ENCODE measurements at regions not wholly inside any gene's neighbourhood (a gene's known extent, or its start where the extent isn't known, plus 50 kb on each side); places are given as distances from the start of the nearest gene placed in this dataset.

DNA sequence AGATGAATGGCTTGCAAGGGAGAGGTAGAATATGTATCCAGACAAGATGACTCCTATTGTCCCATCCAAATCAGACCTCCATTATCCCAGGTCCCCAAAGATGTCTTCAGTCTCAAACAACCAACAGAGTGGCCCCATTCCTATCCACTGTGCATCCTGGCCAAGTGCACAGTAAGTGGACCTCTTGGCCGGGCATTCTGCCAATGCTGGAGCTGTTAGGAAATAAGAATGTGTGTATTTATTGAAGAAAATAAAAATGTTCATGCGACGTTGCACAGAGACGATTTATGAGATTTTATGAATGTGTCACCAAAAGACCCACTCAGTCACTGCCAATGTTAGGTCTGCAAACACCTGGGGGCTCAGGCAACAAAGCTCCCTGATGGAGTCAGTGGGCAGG, 196.0 kb downstream of the MAFB start:
- Histone ChIP-seq H3K27ac (no peak overlapping the region), H3K79me2 (no peaks in the 10 kb centered on the region), H3K4me3 (no peak overlapping the region), H3K4me1 (ENCODE audit: insufficient read depth) (no peaks in the 10 kb centered on the region), H2AFZ (no peak overlapping the region), H3K9me3 (ENCODE audit: low read depth) (no peaks in the 10 kb centered on the region), H4K20me1 (ENCODE audit: insufficient read depth, poor library complexity, severe bottlenecking) (no peaks in the 10 kb centered on the region), H3K9me2 (replicated peaks; ENCODE audit: insufficient read depth) (no peaks in the 10 kb centered on the region), H3K4me2 (no peak overlapping the region), H3K36me3 (replicated peaks; ENCODE audit: insufficient read depth, low read depth) (no peaks in the 10 kb centered on the region), H3K27me3 (no peaks in the 10 kb centered on the region)
- peak; percentile 30 for DNase-seq (ENCODE audit: low spot score)
- no peak for TF ChIP-seq EZH2 (IDR thresholded peaks at IDR 0.05; ENCODE audit: borderline replicate concordance)
- no peak for TF ChIP-seq EZH2phosphoT487 (IDR thresholded peaks at IDR 0.05; ENCODE audit: low read depth, severe bottlenecking, unreplicated experiment)
- TF ChIP-seq, protein P1, sequence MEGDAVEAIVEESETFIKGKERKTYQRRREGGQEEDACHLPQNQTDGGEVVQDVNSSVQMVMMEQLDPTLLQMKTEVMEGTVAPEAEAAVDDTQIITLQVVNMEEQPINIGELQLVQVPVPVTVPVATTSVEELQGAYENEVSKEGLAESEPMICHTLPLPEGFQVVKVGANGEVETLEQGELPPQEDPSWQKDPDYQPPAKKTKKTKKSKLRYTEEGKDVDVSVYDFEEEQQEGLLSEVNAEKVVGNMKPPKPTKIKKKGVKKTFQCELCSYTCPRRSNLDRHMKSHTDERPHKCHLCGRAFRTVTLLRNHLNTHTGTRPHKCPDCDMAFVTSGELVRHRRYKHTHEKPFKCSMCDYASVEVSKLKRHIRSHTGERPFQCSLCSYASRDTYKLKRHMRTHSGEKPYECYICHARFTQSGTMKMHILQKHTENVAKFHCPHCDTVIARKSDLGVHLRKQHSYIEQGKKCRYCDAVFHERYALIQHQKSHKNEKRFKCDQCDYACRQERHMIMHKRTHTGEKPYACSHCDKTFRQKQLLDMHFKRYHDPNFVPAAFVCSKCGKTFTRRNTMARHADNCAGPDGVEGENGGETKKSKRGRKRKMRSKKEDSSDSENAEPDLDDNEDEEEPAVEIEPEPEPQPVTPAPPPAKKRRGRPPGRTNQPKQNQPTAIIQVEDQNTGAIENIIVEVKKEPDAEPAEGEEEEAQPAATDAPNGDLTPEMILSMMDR (IDR thresholded peaks at IDR 0.05; ENCODE audit: poor library complexity), result no peak
- WGBS (ENCODE audit: low lambda C conversion rate, missing lambda C conversion rate), result 76% methylated on average over 4 of the region's 4 CpGs

DNA sequence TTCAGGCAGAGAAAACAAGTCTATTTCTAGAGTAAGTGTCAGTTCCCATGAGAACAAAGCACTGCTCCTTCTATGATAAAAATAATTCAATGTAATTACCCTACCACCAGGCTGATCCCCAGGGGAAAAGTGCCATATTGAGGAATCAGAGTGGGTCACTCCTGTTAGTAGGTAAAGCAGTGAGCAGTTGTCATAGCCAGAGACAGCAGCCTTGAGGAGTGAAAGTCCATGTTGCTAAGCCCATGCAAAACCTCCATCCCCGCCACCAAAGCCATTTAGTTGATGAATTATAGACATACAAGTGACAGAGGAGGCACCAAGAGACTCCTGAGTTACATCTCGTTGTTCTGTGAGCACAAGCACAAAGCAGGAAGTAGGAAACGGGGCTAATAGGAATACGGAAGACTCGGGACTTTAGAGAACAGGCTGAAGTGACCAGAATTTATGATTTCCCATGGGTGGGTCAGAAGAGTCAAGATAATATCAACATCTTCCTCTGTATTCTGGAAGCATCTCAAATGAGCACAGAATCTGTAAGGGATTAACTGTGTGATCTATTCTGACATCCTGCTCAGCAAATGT, 197.9 kb downstream of the MAFB start:
- Histone ChIP-seq H3K4me3 (no peak overlapping the region), H3K4me2 (no peak overlapping the region), H3K79me2 (no peaks in the 10 kb centered on the region), H3K9me3 (ENCODE audit: low read depth) (no peaks in the 10 kb centered on the region), H4K20me1 (ENCODE audit: insufficient read depth, poor library complexity, severe bottlenecking) (no peaks in the 10 kb centered on the region), H3K36me3 (replicated peaks; ENCODE audit: insufficient read depth, low read depth) (no peaks in the 10 kb centered on the region), H3K27me3 (no peaks in the 10 kb centered on the region), H3K4me1 (ENCODE audit: insufficient read depth) (no peaks in the 10 kb centered on the region), H3K27ac (no peak overlapping the region), H2AFZ (no peak overlapping the region), H3K9me2 (replicated peaks; ENCODE audit: insufficient read depth) (no peaks in the 10 kb centered on the region)
- DNase-seq (ENCODE audit: low spot score), result no peak
- WGBS (ENCODE audit: low lambda C conversion rate, missing lambda C conversion rate), result 83% methylated on average over 5 of the region's 5 CpGs
- TF ChIP-seq EZH2phosphoT487 (IDR thresholded peaks at IDR 0.05; ENCODE audit: low read depth, severe bottlenecking, unreplicated experiment) (no peak), EZH2 (IDR thresholded peaks at IDR 0.05; ENCODE audit: borderline replicate concordance) (no peak)
- TF ChIP-seq, protein P1 (IDR thresholded peaks at IDR 0.05; ENCODE audit: poor library complexity), result no peak

DNA sequence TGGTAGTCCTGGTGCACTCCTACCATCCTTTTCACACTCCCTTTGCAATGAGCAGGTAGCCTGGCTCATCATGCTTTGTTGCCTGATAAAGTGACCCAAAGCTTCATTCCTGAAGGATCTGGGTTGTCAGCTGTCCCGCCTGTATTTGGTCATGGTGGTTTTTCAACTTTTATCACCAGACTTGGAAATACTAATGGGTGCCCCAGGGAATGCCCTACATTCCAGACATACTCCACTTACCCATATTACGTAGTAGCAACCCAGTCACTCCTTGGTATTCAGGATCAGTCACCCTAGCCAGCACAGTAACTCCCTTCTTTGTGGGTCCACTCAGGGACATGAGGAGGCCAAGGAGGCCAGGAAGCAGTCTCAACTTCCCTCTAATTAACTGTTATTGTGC, 199.2 kb downstream of the MAFB start:
- no peak overlapping the region for H3K4me3 ChIP-seq
- no peaks in the 10 kb centered on the region for H3K4me1 ChIP-seq (ENCODE audit: insufficient read depth)
- WGBS (ENCODE audit: low lambda C conversion rate, missing lambda C conversion rate), result 75% methylated on average over 2 of the region's 2 CpGs
- H3K27ac ChIP-seq, result no peak overlapping the region
- H2AFZ ChIP-seq, result no peak overlapping the region
- H3K9me3 ChIP-seq (ENCODE audit: low read depth), result no peaks in the 10 kb centered on the region
- no peak for DNase-seq (ENCODE audit: low spot score)
- H3K4me2 ChIP-seq, result no peak overlapping the region
- H3K9me2 ChIP-seq (replicated peaks; ENCODE audit: insufficient read depth), result no peaks in the 10 kb centered on the region
- H3K36me3 ChIP-seq (replicated peaks; ENCODE audit: insufficient read depth, low read depth), result no peaks in the 10 kb centered on the region
- no peak for TF ChIP-seq EZH2 (IDR thresholded peaks at IDR 0.05; ENCODE audit: borderline replicate concordance)
- no peak for TF ChIP-seq EZH2phosphoT487 (IDR thresholded peaks at IDR 0.05; ENCODE audit: low read depth, severe bottlenecking, unreplicated experiment)
- TF ChIP-seq, protein P1 (IDR thresholded peaks at IDR 0.05; ENCODE audit: poor library complexity), result no peak
- no peaks in the 10 kb centered on the region for H3K27me3 ChIP-seq
- H4K20me1 ChIP-seq (ENCODE audit: insufficient read depth, poor library complexity, severe bottlenecking), result no peaks in the 10 kb centered on the region
- H3K79me2 ChIP-seq, result no peaks in the 10 kb centered on the region
